ENCODE measurements at regions not wholly inside any gene's neighbourhood (a gene's known extent, or its start where the extent isn't known, plus 50 kb on each side); places are given as distances from the start of the nearest gene placed in this dataset.
A peak's percentile ranks its signal among the peaks of the same experiment; 100 is the strongest.

GRCh38 chr12:59268295-59268809, 327.5 kb upstream of the SLC16A7 start:
- Histone ChIP-seq H3K27ac (no peak overlapping the region), H3K27me3 (no peaks in the 10 kb centered on the region), H3K4me1 (no peaks in the 10 kb centered on the region), H3K36me3 (no peaks in the 10 kb centered on the region), H3K9me3 (no peaks in the 10 kb centered on the region), H3K4me3 (no peak overlapping the region)
- no peak for FAIRE-seq
- intact Hi-C loops (cut with DNase I), result no loop called here
- WGBS, 2 donors, result 58% methylated on average over 2 of the region's 2 CpGs
- peak in 1 of 6 donors; percentile 9 for DNase-seq
- TF ChIP-seq, protein P1, sequence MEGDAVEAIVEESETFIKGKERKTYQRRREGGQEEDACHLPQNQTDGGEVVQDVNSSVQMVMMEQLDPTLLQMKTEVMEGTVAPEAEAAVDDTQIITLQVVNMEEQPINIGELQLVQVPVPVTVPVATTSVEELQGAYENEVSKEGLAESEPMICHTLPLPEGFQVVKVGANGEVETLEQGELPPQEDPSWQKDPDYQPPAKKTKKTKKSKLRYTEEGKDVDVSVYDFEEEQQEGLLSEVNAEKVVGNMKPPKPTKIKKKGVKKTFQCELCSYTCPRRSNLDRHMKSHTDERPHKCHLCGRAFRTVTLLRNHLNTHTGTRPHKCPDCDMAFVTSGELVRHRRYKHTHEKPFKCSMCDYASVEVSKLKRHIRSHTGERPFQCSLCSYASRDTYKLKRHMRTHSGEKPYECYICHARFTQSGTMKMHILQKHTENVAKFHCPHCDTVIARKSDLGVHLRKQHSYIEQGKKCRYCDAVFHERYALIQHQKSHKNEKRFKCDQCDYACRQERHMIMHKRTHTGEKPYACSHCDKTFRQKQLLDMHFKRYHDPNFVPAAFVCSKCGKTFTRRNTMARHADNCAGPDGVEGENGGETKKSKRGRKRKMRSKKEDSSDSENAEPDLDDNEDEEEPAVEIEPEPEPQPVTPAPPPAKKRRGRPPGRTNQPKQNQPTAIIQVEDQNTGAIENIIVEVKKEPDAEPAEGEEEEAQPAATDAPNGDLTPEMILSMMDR (IDR thresholded peaks at IDR 0.05), result no peak
- ATAC-seq, result no peak

DNA sequence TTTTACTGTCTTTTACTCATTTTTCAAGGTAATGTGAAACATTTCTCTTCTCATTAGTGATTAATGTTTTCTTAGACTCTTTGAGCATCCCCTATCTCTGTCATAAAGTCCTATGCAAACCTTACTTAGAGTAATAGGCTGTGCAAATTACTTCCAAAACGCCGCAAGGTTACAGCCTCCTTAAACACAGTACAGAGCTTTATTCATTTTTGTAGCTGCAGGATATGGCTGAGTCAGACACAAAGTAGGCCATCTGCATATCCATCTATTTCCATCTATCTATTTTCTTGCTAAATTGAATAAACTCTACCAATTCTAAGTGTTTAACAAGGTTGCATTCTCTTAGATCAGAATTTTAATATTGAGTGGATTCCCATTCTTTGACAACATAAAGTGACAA, 335.6 kb upstream of the SLC16A7 start:
- Histone ChIP-seq H3K4me3 (no peak overlapping the region), H3K27me3 (no peaks in the 10 kb centered on the region), H3K36me3 (no peaks in the 10 kb centered on the region), H3K4me1 (no peaks in the 10 kb centered on the region), H3K9me3 (no peaks in the 10 kb centered on the region), H3K27ac (no peak overlapping the region)
- DNase-seq, result no peak
- WGBS, 2 donors, result 60 to 63% methylated on average over 2 of the region's 2 CpGs
- TF ChIP-seq, protein P1 (IDR thresholded peaks at IDR 0.05), result no peak
- intact Hi-C loops (cut with DNase I), result no loop called here
- ATAC-seq, result no peak
- no peak for FAIRE-seq

DNA sequence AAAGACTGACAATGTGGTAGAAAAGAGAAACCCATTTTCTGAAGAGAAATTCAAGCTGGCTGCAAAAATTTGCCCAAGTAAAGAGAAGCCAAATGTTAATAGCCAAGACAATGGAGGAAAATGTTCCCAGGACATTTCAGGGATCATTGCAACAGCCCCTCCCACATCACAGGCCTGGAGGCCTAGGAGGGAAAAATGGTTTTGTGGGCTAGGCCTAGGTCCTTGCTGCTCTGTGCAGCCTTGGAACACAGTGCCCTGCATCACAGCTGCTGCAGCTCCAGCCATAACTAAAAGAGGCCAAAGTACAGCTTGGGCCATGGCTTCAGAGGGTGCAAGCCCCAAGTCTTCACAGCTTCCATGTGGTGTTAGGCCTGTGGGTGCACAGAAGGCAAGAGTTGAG, 332.4 kb upstream of the LRIG3 start:
- Histone ChIP-seq H3K36me3 (no peaks in the 10 kb centered on the region), H3K27ac (no peak overlapping the region), H3K9me3 (no peaks in the 10 kb centered on the region), H3K4me1 (no peaks in the 10 kb centered on the region), H3K27me3 (no peaks in the 10 kb centered on the region), H3K4me3 (no peak overlapping the region)
- FAIRE-seq (no peak), ATAC-seq (no peak), DNase-seq (no peak)
- TF ChIP-seq, protein P1 (IDR thresholded peaks at IDR 0.05), result no peak
- intact Hi-C loops (cut with DNase I), result no loop called here

DNA sequence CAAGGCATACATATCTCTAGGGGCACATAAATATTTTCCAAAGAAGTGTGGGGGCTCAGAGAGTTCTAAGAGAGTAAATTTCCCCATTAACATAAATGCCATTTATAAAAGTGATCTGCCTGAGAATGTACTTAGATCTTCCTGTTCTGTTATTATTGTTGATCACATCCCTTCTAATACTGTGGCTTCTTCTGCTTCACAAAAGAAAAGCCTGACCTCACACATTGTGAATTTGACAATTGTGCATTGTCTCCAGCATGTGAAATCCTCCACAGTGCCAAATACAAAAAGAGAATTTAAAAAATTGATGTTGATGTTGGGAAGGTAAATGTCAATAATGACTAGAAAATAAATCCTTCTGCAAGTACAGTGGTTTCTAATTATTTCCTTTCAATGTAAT, 330.5 kb upstream of the LRIG3 start:
- FAIRE-seq (no peak), ATAC-seq (no peak), DNase-seq (no peak)
- H3K4me3 ChIP-seq, result no peak overlapping the region
- TF ChIP-seq, protein P1 (IDR thresholded peaks at IDR 0.05), result no peak
- no peak overlapping the region for H3K27ac ChIP-seq
- no peaks in the 10 kb centered on the region for H3K36me3 ChIP-seq
- H3K27me3 ChIP-seq, result no peaks in the 10 kb centered on the region
- H3K9me3 ChIP-seq, result no peaks in the 10 kb centered on the region
- intact Hi-C loops (cut with DNase I), result no loop called here
- H3K4me1 ChIP-seq, result no peaks in the 10 kb centered on the region

DNA sequence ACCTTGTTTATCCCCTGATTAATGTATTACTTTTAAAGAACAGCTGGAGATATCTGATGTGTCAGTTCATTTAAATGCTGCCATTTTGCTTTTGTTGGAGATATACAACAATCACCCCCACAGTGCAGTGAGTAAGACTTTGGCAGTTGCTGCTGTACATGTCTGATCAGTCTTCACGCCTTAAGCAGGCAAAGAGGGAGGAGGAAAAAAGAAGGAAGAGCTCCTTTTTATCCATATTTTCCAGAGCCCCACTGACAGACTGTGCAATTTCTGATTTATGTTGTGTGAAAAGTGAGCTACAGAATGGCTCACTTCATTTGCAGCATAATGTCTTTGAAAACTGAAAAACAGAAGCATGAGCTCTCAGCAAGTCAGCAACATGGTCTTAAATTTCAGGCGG, 319.7 kb upstream of the LRIG3 start:
- Histone ChIP-seq H3K4me1 (no peaks in the 10 kb centered on the region), H3K4me3 (no peak overlapping the region), H3K27me3 (no peaks in the 10 kb centered on the region), H3K9me3 (no peaks in the 10 kb centered on the region), H3K36me3 (no peaks in the 10 kb centered on the region), H3K27ac (no peak overlapping the region)
- no peak for DNase-seq
- ATAC-seq, result no peak
- TF ChIP-seq, protein P1 (IDR thresholded peaks at IDR 0.05), result no peak
- intact Hi-C loops (cut with DNase I), result no loop called here
- WGBS, 2 donors, result 73 to 84% methylated on average over 2 of the region's 2 CpGs
- no peak for FAIRE-seq

Measured in pancreas (tissue), 10 donors.